HG02938 (cell line): ENCODE measurements at regions not wholly inside any gene's neighbourhood (a gene's known extent, or its start where the extent isn't known, plus 50 kb on each side); places are given as distances from the start of the nearest gene placed in this dataset.

Experiments
- ATAC-seq: cut with Tn5 transposase; IDR thresholded peaks from one replicate; pipeline ENCODE4 v1.9.1; 2021; ENCODE audit warnings: mild to moderate bottlenecking, moderate library complexity; ENCODE audit not compliant: unreplicated experiment

DNA sequence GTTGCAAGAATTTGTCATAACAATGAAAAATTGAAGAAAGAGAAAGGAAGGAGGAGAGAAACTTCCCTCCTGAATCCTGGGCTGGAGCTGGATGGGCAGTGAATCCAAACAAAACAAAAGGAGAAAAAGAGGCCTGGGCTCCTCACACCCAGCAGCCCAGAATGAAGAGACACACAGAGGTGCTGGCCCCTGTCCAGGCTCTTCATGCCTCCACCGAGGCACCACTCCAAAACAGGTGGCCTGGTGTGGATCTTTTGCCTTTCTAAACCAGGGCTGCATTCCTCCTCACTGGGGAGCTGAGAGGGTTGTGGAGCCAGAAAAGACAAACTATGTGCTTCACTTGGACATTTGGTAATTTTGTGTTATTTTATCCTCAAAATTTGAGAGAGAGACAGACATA is 76.0 kb downstream of the FAM124B start:
- no peak for ATAC-seq

- no peak for ATAC-seq
These were observed 77.3 kb downstream of the FAM124B start for GRCh38 chr2:224324604-224325003.

GRCh38 chr2:224320660-224321059 is 81.2 kb downstream of the FAM124B start:
- ATAC-seq = no peak

DNA sequence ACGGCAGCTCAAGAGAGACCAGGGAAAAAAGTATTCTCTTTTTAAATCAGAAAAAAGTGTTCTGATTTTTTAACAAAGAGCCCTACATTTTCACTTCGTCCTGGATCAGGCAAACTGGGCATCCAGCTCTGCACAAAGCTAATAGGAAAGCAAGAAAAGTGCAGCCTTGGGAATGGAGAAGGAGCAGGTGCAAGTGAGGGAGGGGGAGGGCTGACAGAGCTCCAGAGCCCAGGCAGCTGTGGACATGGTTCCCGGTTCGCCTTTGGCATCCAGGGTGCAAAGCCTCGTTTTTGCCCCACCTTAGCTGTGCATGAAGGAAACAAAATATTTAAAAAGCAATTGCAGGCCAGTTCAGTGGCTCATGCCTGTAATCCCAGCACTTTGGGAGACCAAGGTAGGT is 82.2 kb downstream of the FAM124B start:
- no peak for ATAC-seq

GRCh38 chr2:224312741-224313140 is 89.2 kb downstream of the FAM124B start:
- no peak for ATAC-seq

- no peak for ATAC-seq
These were observed 90.8 kb downstream of the FAM124B start for GRCh38 chr2:224310943-224311625.

GRCh38 chr2:224309176-224309575 is 92.7 kb downstream of the FAM124B start:
- ATAC-seq = no peak

- ATAC-seq = peak; percentile 91
These were observed 93.5 kb downstream of the FAM124B start for GRCh38 chr2:224308272-224308911.

- no peak for ATAC-seq
These were observed 99.0 kb downstream of the FAM124B start for GRCh38 chr2:224302952-224303351.

DNA sequence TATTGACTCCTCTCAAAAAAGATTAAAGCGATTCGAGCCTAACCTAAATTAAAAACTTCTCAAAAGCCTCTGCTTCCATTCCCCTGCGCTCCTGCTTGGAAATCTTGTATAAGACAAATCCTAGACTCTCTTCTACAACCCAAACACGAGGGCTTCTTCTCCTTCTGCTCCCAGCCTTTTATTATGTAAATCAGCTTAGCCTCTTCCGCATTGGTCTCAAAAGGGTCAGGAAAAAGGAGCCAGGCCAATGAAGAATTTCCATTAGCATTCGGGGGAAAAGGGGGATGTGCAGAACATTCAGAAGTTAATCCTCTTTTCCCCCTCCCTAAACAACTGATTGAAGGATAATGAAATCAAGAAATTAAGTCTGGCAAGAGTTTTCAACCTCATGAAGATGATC is 107.9 kb downstream of the FAM124B start:
- ATAC-seq = no peak

- no peak for ATAC-seq
These were observed 114.4 kb downstream of the FAM124B start for GRCh38 chr2:224287531-224287930.

DNA sequence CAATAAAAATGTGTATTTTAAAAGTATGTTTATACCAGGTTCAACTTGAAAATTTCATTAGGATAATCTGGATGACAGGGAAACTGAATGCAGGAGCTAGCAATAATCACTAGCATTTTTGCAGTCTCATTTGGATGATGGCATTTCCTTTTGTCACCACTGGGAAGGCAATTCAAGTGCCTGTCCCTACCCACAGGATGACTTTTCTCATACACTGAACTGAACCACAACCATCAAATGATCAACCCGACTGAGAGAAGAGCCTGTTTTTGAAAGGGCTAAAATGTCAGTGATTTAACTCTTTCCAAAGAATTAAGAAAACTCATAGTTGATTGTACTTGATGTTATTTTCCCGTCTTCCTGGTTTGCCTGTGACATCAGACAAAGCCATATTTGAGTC is 115.0 kb downstream of the FAM124B start:
- ATAC-seq = no peak

DNA sequence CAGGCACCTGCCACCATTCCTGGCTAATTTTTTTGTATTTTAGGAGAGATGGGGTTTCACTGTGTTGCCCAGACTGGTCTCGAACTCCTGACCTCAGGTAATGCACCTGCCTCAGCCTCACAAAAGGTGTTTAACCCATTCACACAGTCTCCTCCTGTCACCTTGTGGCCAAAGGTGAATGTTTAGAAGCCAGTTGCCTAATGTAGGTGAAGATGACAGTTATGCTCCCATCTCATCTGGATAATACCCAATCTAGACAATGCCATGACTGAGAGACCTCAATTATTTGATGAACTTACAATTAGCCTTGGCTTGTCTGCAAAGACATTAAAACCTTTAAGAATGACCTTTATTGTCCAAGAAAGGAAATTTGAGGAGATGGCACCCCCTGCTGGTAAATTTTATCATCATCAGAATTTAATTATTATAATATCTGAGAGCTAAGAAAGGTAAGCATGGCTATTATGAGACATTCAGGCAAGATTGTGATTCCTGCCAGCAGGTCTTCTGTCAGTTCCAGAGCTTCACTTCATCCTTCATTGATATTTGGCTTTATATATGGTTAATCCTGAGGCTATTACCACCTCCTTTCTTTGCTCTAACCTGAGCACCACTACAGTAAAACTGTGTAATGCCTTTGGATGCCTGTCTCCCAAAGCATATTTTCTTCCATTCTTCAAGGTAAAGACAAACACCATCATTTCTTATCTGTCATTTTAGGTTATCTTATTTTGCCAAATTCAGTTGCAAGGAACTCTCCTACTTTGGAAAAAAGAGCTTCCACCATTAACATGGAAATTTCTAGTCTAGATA is 117.6 kb downstream of the FAM124B start:
- no peak for ATAC-seq

GRCh38 chr2:224283466-224283965 is 118.4 kb downstream of the FAM124B start:
- no peak for ATAC-seq

DNA sequence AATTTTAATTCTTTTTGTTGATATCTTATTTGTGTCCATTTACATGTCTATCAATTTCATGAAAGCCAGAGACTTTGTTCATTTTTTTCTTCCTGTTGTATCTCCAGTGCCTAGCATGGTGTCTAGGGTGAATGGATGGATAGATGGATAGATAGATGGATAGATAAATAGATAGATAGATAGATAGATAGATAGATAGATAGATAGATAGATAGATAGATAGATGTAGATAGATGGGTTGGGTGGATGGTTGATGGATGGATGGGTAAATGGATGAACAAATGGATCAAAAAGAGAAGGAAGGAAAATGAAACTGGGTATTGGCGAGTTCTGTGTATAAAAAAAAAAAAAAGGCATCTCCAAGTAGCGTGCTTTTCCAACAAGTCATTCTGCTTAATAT is 120.5 kb downstream of the FAM124B start:
- no peak for ATAC-seq

DNA sequence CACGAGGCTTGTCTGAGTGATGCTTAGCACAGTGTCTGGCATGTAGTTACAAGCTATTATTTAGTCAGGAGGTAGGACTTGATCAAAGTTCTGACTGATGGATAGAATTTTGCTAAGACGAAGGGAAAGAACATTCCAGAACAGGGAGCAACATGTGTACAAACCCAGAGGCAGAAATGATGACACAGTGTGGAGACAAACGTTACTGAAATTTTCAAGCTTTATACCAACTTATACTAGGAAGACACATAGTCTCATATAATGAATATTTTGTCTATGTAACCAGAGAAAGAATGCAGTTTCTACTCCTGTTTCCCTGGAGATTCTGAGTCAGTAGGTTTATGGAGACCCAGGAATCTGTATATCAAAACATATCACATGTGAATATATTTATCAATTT is 123.4 kb downstream of the FAM124B start:
- ATAC-seq = no peak

DNA sequence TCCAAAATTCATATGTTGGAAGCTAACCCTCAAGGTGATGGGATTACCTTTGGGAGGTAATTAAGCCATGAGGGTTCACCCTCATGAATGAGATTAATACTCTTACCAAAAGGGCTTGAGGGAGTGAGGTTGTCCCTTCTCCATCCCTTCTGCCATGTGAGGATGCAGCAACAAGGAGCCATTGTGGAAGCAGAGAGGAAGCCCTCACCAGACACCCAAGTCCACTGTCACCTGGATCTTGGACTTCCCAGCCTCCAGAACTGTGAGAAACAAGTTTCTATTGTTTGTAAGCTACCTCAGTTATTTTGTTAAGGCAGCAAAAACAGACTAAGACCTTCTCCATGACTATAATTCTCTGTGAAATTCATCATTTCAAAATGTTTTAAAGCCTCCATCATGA is 125.7 kb downstream of the FAM124B start:
- ATAC-seq = no peak

GRCh38 chr2:224272237-224272910 is 129.5 kb downstream of the FAM124B start:
- ATAC-seq = no peak

DNA sequence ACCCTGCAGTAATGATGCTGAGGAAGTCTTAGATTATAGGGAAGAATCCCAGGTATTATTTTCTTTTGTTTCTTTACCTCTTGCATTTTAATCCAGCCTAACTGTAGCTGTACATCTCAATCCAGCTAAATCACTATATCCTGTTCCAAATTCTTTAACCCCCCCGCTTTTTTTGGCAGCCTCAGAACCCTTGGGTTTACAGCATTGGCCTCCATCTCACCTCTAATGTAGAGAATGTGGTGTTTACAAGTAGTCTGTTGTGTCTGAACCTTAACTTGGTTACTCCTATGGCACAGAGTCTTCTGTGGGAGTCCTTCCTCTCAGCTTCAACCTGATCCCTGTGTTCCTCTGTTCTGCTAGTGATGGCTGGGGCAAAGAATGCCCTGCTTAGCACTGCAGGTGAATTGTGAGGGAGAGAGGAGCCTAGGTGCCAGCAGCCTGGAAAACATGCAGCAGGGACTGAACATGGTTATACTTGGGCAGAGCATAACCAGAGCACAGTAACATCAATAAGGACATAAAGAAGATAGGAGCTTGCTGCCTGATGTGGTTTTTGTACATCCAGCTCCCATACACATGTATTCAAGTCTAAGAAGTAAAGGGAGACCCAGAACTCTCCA is 130.2 kb downstream of the FAM124B start:
- no peak for ATAC-seq

- ATAC-seq = no peak
These were observed 133.5 kb downstream of the FAM124B start for GRCh38 chr2:224268441-224268840.

- no peak for ATAC-seq
These were observed 137.6 kb downstream of the FAM124B start for GRCh38 chr2:224264259-224264658.
